Neural crest cell (in vitro differentiated cells): ENCODE measurements at regions not wholly inside any gene's neighbourhood (a gene's known extent, or its start where the extent isn't known, plus 50 kb on each side); places are given as distances from the start of the nearest gene placed in this dataset.

Source experiments
- DNase-seq: peaks from one replicate; pipeline ENCODE4 v3.0.0; 2021; ENCODE audit warnings: low read depth, mixed read lengths, low spot score
- H3K27ac Mint-ChIP-seq: one replicate; pipeline ENCODE4 v1.8.0; 2021; ENCODE audit warnings: mild to moderate bottlenecking, mixed read lengths; ENCODE audit not compliant: unreplicated experiment
- H3K27me3 Mint-ChIP-seq: 2 replicates; pipeline ENCODE4 v1.8.0; 2021; ENCODE audit warnings: low read depth, mild to moderate bottlenecking, mixed read lengths
- H3K36me3 Mint-ChIP-seq: 2 replicates; pipeline ENCODE4 v1.8.0; 2021; ENCODE audit warnings: low read depth, mild to moderate bottlenecking, mixed read lengths
- H3K4me1 Mint-ChIP-seq: 2 replicates; pipeline ENCODE4 v1.8.0; 2021; ENCODE audit warnings: mixed read lengths
- H3K4me3 Mint-ChIP-seq: one replicate; pipeline ENCODE4 v1.8.0; 2021; ENCODE audit warnings: mild to moderate bottlenecking, mixed read lengths
- H3K9me3 Mint-ChIP-seq: 2 replicates; pipeline ENCODE4 v1.8.0; 2021; ENCODE audit warnings: mixed read lengths
- CTCF ChIP-seq: fragments of 200-600 bp; sonication (generic); conservative IDR thresholded peaks from 2 replicates; pipeline ENCODE4 v1.5.0; 2021; ENCODE audit warnings: antibody characterized with exemption, mild to moderate bottlenecking

- Mint-ChIP-seq H3K27me3 (no peaks in the 10 kb centered on the region), H3K36me3 (no peaks in the 10 kb centered on the region), H3K4me1 (peaks cover 3% of the 10 kb centered on the region), H3K4me3 (no peak overlapping the region), H3K27ac (no peak overlapping the region), H3K9me3 (no peaks in the 10 kb centered on the region)
- TF ChIP-seq CTCF: no peak
- DNase-seq: no peak
Observed at GRCh38 chr13:67619995-67620380, 389.9 kb upstream of the PCDH9 start.

- H3K9me3 Mint-ChIP-seq: no peaks in the 10 kb centered on the region
- no peaks in the 10 kb centered on the region for H3K27me3 Mint-ChIP-seq
- H3K4me1 Mint-ChIP-seq: peaks cover 4% of the 10 kb centered on the region
- no peak for TF ChIP-seq CTCF
- no peak overlapping the region for H3K27ac Mint-ChIP-seq
- no peak for DNase-seq
- no peak overlapping the region for H3K4me3 Mint-ChIP-seq
- H3K36me3 Mint-ChIP-seq: no peaks in the 10 kb centered on the region
Observed at GRCh38 chr13:67619351-67619994, 389.3 kb upstream of the PCDH9 start.

GRCh38 chr13:67614579-67614978 is 384.4 kb upstream of the PCDH9 start:
- no peak for DNase-seq
- Mint-ChIP-seq H3K9me3 (peaks cover 4% of the 10 kb centered on the region), H3K4me1 (peaks cover 4% of the 10 kb centered on the region), H3K4me3 (no peak overlapping the region), H3K36me3 (no peaks in the 10 kb centered on the region), H3K27me3 (no peaks in the 10 kb centered on the region), H3K27ac (no peak overlapping the region)
- TF ChIP-seq CTCF: no peak

- no peaks in the 10 kb centered on the region for H3K36me3 Mint-ChIP-seq
- H3K4me3 Mint-ChIP-seq: no peak overlapping the region
- no peaks in the 10 kb centered on the region for H3K27me3 Mint-ChIP-seq
- no peak for DNase-seq
- H3K9me3 Mint-ChIP-seq: peaks cover 4% of the 10 kb centered on the region
- H3K4me1 Mint-ChIP-seq: peaks cover 4% of the 10 kb centered on the region
- no peak overlapping the region for H3K27ac Mint-ChIP-seq
- no peak for TF ChIP-seq CTCF
Observed at GRCh38 chr13:67614013-67614412, 383.9 kb upstream of the PCDH9 start.

- Mint-ChIP-seq H3K4me1 (no peaks in the 10 kb centered on the region), H3K36me3 (no peaks in the 10 kb centered on the region), H3K4me3 (no peak overlapping the region), H3K9me3 (peaks cover 6% of the 10 kb centered on the region), H3K27me3 (no peaks in the 10 kb centered on the region), H3K27ac (no peak overlapping the region)
- no peak for DNase-seq
- TF ChIP-seq CTCF: no peak
Observed at GRCh38 chr13:67588607-67589006, 358.5 kb upstream of the PCDH9 start.
